H9 (cell line): ENCODE measurements at regions not wholly inside any gene's neighbourhood (a gene's known extent, or its start where the extent isn't known, plus 50 kb on each side); places are given as distances from the start of the nearest gene placed in this dataset.

Experiments
- DNase-seq: peaks from one replicate; pipeline ENCODE4 v3.0.0-alpha.2; 2017
- H2AFZ ChIP-seq: one replicate; pipeline ENCODE4 v1.6.1; 2013; ENCODE audit warnings: mild to moderate bottlenecking, low read length, control low read depth, moderate library complexity
- H2AK5ac ChIP-seq: 2 replicates; pipeline ENCODE4 v1.6.1; 2013; ENCODE audit warnings: low read length, control low read depth, mixed read lengths; ENCODE audit not compliant: insufficient read length
- H2BK120ac ChIP-seq: one replicate; pipeline ENCODE4 v1.6.1; 2013; ENCODE audit warnings: low read depth, mild to moderate bottlenecking, low read length, control low read depth, inconsistent platforms; ENCODE audit not compliant: poor library complexity, severe bottlenecking
- H2BK12ac ChIP-seq: 2 replicates; pipeline ENCODE4 v1.6.1; 2013; ENCODE audit warnings: low read length, control low read depth, mixed read lengths, low read depth; ENCODE audit not compliant: insufficient read length
- H2BK15ac ChIP-seq: 2 replicates; pipeline ENCODE4 v1.6.1; 2013; ENCODE audit warnings: low read depth, low read length, control low read depth
- H2BK20ac ChIP-seq: one replicate; pipeline ENCODE4 v1.6.1; 2013; ENCODE audit warnings: low read depth, mild to moderate bottlenecking, low read length, control low read depth, inconsistent platforms; ENCODE audit not compliant: poor library complexity, severe bottlenecking
- H2BK5ac ChIP-seq: 2 replicates; pipeline ENCODE4 v1.6.1; 2013; ENCODE audit warnings: low read length, control low read depth, mixed read lengths; ENCODE audit not compliant: insufficient read length
- H3K14ac ChIP-seq: 2 replicates; pipeline ENCODE4 v1.6.1; 2013; ENCODE audit warnings: low read length, control low read depth; ENCODE audit not compliant: insufficient read depth
- H3K18ac ChIP-seq: 2 replicates; pipeline ENCODE4 v1.6.1; 2013; ENCODE audit warnings: low read depth, mild to moderate bottlenecking, mixed read lengths, low read length, control low read depth; ENCODE audit not compliant: insufficient read length
- H3K23ac ChIP-seq: 2 replicates; pipeline ENCODE4 v1.6.1; 2013; ENCODE audit warnings: low read length, control low read depth, mixed read lengths, low read depth; ENCODE audit not compliant: insufficient read length
- H3K23me2 ChIP-seq: 2 replicates; pipeline ENCODE4 v1.6.1; 2013; ENCODE audit warnings: low read depth, mild to moderate bottlenecking, mixed read lengths, low read length, control low read depth; ENCODE audit not compliant: insufficient read length, poor library complexity, severe bottlenecking
- H3K27ac ChIP-seq: 2 replicates; pipeline ENCODE4 v1.5.1; 2013; ENCODE audit warnings: low read length, control low read depth, mixed read lengths, low read depth; ENCODE audit not compliant: insufficient read length
- H3K27me3 ChIP-seq: 2 replicates; pipeline ENCODE4 v1.6.1; 2013; ENCODE audit warnings: low read length, control low read depth, inconsistent platforms; ENCODE audit not compliant: insufficient read depth
- H3K4ac ChIP-seq: 2 replicates; pipeline ENCODE4 v1.6.1; 2013; ENCODE audit warnings: low read depth, mild to moderate bottlenecking, control low read depth, inconsistent platforms, low read length, moderate library complexity
- H3K4me1 ChIP-seq: 2 replicates; pipeline ENCODE4 v1.6.1; 2013; ENCODE audit warnings: low read length, control low read depth, inconsistent platforms; ENCODE audit not compliant: insufficient read depth
- H3K4me2 ChIP-seq: 2 replicates; pipeline ENCODE4 v1.6.1; 2013; ENCODE audit warnings: low read length, control low read depth, mixed read lengths; ENCODE audit not compliant: insufficient read length, insufficient read depth
- H3K56ac ChIP-seq: 2 replicates; pipeline ENCODE4 v1.6.1; 2013; ENCODE audit warnings: low read depth, mild to moderate bottlenecking, mixed read lengths, low read length, control low read depth; ENCODE audit not compliant: insufficient read length
- H3K79me1 ChIP-seq: 2 replicates; pipeline ENCODE4 v1.6.1; 2013; ENCODE audit warnings: low read depth, mild to moderate bottlenecking, moderate library complexity, low read length, control low read depth, inconsistent platforms; ENCODE audit not compliant: insufficient read depth, poor library complexity, severe bottlenecking
- H3K79me2 ChIP-seq: 2 replicates; pipeline ENCODE4 v1.6.1; 2013; ENCODE audit warnings: low read length, control low read depth, inconsistent platforms; ENCODE audit not compliant: insufficient read depth
- H3K9ac ChIP-seq: 2 replicates; pipeline ENCODE4 v1.6.1; 2013; ENCODE audit warnings: low read length, control low read depth, mixed read lengths; ENCODE audit not compliant: insufficient read length; ENCODE audit errors: extremely low read depth
- H3K9me3 ChIP-seq: one replicate; pipeline ENCODE4 v1.6.1; 2013; ENCODE audit warnings: low read depth, low read length, inconsistent platforms; ENCODE audit not compliant: control insufficient read depth
- H3T11ph ChIP-seq: one replicate; pipeline ENCODE4 v1.6.1; 2013; ENCODE audit warnings: mild to moderate bottlenecking, low read length, control low read depth, inconsistent platforms
- H4K20me1 ChIP-seq: one replicate; pipeline ENCODE4 v1.6.1; 2013; ENCODE audit not compliant: control insufficient read depth, insufficient read length, insufficient read depth
- H4K5ac ChIP-seq: 2 replicates; pipeline ENCODE4 v1.6.1; 2013; ENCODE audit warnings: low read depth, mild to moderate bottlenecking, mixed read lengths, low read length, control low read depth; ENCODE audit not compliant: insufficient read length
- H4K8ac ChIP-seq: replicated peaks from 2 replicates; pipeline ENCODE4 v1.6.1; 2013; ENCODE audit warnings: low read length, control low read depth, mixed read lengths, low read depth; ENCODE audit not compliant: insufficient read length
- H4K91ac ChIP-seq: 2 replicates; pipeline ENCODE4 v1.6.1; 2013; ENCODE audit warnings: low read depth, mild to moderate bottlenecking, moderate library complexity, mixed read lengths, low read length, control low read depth; ENCODE audit not compliant: insufficient read length
- H3K27ac Mint-ChIP-seq, 3 experiments: 2 replicates in 2 of 3; 3 replicates in 1 of 3; pipeline ENCODE4 v1.8.0; 2020 to 2021; ENCODE audit warnings: mixed read lengths in 3 of 3, mild to moderate bottlenecking in 1 of 3, moderate library complexity in 1 of 3
- H3K27me3 Mint-ChIP-seq: 2 replicates; pipeline ENCODE4 v1.8.0; 2021; ENCODE audit warnings: low read depth, mild to moderate bottlenecking, moderate library complexity, mixed read lengths
- H3K36me3 Mint-ChIP-seq, 3 experiments: 2 replicates in 2 of 3; 3 replicates in 1 of 3; pipeline ENCODE4 v1.8.0; 2020 to 2021; ENCODE audit warnings: low read depth in 3 of 3, mixed read lengths in 3 of 3; ENCODE audit not compliant: insufficient read depth in 1 of 3
- H3K4me1 Mint-ChIP-seq, 2 experiments: 2 replicates each; pipeline ENCODE4 v1.8.0; 2020; ENCODE audit warnings: mixed read lengths in 2 of 2
- H3K4me3 Mint-ChIP-seq, 2 experiments: 2 replicates in 1 of 2; 3 replicates in 1 of 2; pipeline ENCODE4 v1.8.0; 2020 to 2021; ENCODE audit warnings: mild to moderate bottlenecking in 2 of 2, mixed read lengths in 2 of 2, moderate library complexity in 1 of 2
- H3K9me3 Mint-ChIP-seq, 2 experiments: 2 replicates in 1 of 2; 3 replicates in 1 of 2; pipeline ENCODE4 v1.8.0; 2020; ENCODE audit warnings: mild to moderate bottlenecking in 2 of 2, mixed read lengths in 2 of 2, moderate library complexity in 1 of 2
- WGBS: extraction: QIAGEN DNeasy Blood & Tissue Kit; methylation state at CpG from one replicate; pipeline ENCODE4 v1.1.7; 2013; ENCODE audit warnings: missing lambda C conversion rate, low lambda C conversion rate, mixed read lengths; ENCODE audit not compliant: insufficient read length; ENCODE audit errors: extremely low coverage; 5-methylcytosine and 5-hydroxymethylcytosine counted together
- TF ChIP-seq, protein P1 (sequence below): fragments of 200-600 bp; sonication (generic); conservative IDR thresholded peaks from 3 replicates; pipeline ENCODE4 v1.8.0; 2021; ENCODE audit warnings: antibody characterized with exemption, mild to moderate bottlenecking

GRCh38 chr15:93985925-93986324 is 245.4 kb upstream of the MCTP2 start:
- H3K79me1 ChIP-seq, result no peaks in the 10 kb centered on the region
- no peaks in the 10 kb centered on the region for H3K79me2 ChIP-seq
- H3T11ph ChIP-seq, result no peak overlapping the region
- no peak overlapping the region for H2AK5ac ChIP-seq
- no peak overlapping the region for H3K56ac ChIP-seq
- H3K14ac ChIP-seq, result no peak overlapping the region
- no peak overlapping the region for H3K9ac ChIP-seq
- H4K20me1 ChIP-seq, result no peaks in the 10 kb centered on the region
- no peak overlapping the region for H3K27ac Mint-ChIP-seq
- H3K9me3 ChIP-seq, result no peaks in the 10 kb centered on the region
- no peaks in the 10 kb centered on the region for H3K27me3 ChIP-seq
- peaks cover 0 to 3% of the 10 kb centered on the region in 2 experiments; a peak in 2 of 4 replicates for H3K4me1 Mint-ChIP-seq
- no peak overlapping the region for H3K18ac ChIP-seq
- TF ChIP-seq, protein P1, sequence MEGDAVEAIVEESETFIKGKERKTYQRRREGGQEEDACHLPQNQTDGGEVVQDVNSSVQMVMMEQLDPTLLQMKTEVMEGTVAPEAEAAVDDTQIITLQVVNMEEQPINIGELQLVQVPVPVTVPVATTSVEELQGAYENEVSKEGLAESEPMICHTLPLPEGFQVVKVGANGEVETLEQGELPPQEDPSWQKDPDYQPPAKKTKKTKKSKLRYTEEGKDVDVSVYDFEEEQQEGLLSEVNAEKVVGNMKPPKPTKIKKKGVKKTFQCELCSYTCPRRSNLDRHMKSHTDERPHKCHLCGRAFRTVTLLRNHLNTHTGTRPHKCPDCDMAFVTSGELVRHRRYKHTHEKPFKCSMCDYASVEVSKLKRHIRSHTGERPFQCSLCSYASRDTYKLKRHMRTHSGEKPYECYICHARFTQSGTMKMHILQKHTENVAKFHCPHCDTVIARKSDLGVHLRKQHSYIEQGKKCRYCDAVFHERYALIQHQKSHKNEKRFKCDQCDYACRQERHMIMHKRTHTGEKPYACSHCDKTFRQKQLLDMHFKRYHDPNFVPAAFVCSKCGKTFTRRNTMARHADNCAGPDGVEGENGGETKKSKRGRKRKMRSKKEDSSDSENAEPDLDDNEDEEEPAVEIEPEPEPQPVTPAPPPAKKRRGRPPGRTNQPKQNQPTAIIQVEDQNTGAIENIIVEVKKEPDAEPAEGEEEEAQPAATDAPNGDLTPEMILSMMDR, result no peak
- no peaks in the 10 kb centered on the region for H3K23me2 ChIP-seq
- H2BK15ac ChIP-seq, result no peak overlapping the region
- no peak overlapping the region for H3K4me3 Mint-ChIP-seq
- no CpG with 5 or more reads among the region's 5 CpGs for WGBS
- H2BK120ac ChIP-seq, result no peak overlapping the region
- no peaks in the 10 kb centered on the region for H3K4me1 ChIP-seq
- H3K4ac ChIP-seq, result no peak overlapping the region
- no peak overlapping the region for H3K23ac ChIP-seq
- no peaks in the 10 kb centered on the region for H3K9me3 Mint-ChIP-seq
- H2BK20ac ChIP-seq, result no peak overlapping the region
- no peak for DNase-seq
- no peak overlapping the region for H4K5ac ChIP-seq
- no peak overlapping the region for H3K4me2 ChIP-seq
- no peak overlapping the region for H2BK12ac ChIP-seq
- H4K91ac ChIP-seq, result no peak overlapping the region
- H3K27me3 Mint-ChIP-seq, result no peaks in the 10 kb centered on the region
- H2AFZ ChIP-seq, result no peak overlapping the region
- no peak overlapping the region for H3K27ac ChIP-seq
- no peaks in the 10 kb centered on the region for H3K36me3 Mint-ChIP-seq
- no peak overlapping the region for H2BK5ac ChIP-seq
- no peak overlapping the region for H4K8ac ChIP-seq
